ENCODE measurements at regions not wholly inside any gene's neighbourhood (a gene's known extent, or its start where the extent isn't known, plus 50 kb on each side); places are given as distances from the start of the nearest gene placed in this dataset.

DNA sequence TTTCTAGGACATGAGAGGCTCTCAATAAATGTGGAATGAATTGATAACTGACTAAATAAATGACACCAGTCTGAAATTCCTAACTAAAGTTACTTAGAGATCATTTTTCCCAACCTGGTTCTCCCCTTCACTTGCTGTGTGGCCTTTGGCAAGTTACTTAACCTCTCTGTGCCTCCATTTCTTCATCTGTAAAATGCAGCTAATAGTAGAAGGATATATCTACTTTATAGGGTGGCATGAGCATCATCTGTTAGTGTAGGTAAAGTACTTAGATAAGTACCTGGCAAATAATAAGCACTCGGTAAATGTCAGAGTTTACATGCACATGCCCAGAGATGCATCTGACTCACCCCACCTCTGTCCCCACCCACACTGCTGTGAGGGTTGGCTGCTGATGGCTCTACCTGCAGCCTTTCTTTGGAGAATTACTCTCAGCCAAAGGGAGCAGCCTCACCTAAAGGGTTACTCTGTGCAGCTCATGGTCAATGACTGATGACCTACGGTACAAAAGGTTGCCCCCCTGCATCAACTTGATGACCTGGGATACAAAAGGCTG lies 139.3 kb downstream of the CHIC2 start:
- intact Hi-C loops (cut with micrococcal nuclease) = no loop called here
- H3K4me3 ChIP-seq = no peak overlapping the region
- no peaks in the 10 kb centered on the region for H3K36me3 ChIP-seq
- TF ChIP-seq, protein P1, sequence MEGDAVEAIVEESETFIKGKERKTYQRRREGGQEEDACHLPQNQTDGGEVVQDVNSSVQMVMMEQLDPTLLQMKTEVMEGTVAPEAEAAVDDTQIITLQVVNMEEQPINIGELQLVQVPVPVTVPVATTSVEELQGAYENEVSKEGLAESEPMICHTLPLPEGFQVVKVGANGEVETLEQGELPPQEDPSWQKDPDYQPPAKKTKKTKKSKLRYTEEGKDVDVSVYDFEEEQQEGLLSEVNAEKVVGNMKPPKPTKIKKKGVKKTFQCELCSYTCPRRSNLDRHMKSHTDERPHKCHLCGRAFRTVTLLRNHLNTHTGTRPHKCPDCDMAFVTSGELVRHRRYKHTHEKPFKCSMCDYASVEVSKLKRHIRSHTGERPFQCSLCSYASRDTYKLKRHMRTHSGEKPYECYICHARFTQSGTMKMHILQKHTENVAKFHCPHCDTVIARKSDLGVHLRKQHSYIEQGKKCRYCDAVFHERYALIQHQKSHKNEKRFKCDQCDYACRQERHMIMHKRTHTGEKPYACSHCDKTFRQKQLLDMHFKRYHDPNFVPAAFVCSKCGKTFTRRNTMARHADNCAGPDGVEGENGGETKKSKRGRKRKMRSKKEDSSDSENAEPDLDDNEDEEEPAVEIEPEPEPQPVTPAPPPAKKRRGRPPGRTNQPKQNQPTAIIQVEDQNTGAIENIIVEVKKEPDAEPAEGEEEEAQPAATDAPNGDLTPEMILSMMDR (IDR thresholded peaks at IDR 0.05; ENCODE audit: borderline replicate concordance) = no peak
- no peaks in the 10 kb centered on the region for H3K9me3 ChIP-seq (replicated peaks)
- peaks cover 5% of the 10 kb centered on the region for H3K4me1 ChIP-seq
- H3K27me3 ChIP-seq (ENCODE audit: low read depth) = peaks cover 27% of the 10 kb centered on the region
- H3K27ac ChIP-seq (replicated peaks) = no peak overlapping the region
- no peak for DNase-seq

- Histone ChIP-seq H3K27me3 (ENCODE audit: low read depth) (peaks cover 33% of the 10 kb centered on the region), H3K4me1 (no peaks in the 10 kb centered on the region), H3K9me3 (replicated peaks) (no peaks in the 10 kb centered on the region), H3K27ac (replicated peaks) (no peak overlapping the region), H3K36me3 (no peaks in the 10 kb centered on the region), H3K4me3 (no peak overlapping the region)
- DNase-seq = no peak
- intact Hi-C loops (cut with micrococcal nuclease) = no loop called here
- TF ChIP-seq, protein P1 (IDR thresholded peaks at IDR 0.05; ENCODE audit: borderline replicate concordance) = no peak
These were observed 139.9 kb downstream of the CHIC2 start for GRCh38 chr4:53924333-53925049.

GRCh38 chr4:53923921-53924320 lies 140.5 kb downstream of the CHIC2 start:
- no peak for DNase-seq
- Histone ChIP-seq H3K36me3 (no peaks in the 10 kb centered on the region), H3K27ac (replicated peaks) (no peak overlapping the region), H3K4me1 (no peaks in the 10 kb centered on the region), H3K27me3 (ENCODE audit: low read depth) (peaks cover 39% of the 10 kb centered on the region), H3K4me3 (no peak overlapping the region), H3K9me3 (replicated peaks) (no peaks in the 10 kb centered on the region)
- intact Hi-C loops (cut with micrococcal nuclease) = no loop called here
- TF ChIP-seq, protein P1 (IDR thresholded peaks at IDR 0.05; ENCODE audit: borderline replicate concordance) = no peak

GRCh38 chr4:53921856-53922255 lies 142.5 kb downstream of the CHIC2 start:
- intact Hi-C loops (cut with micrococcal nuclease) = no loop called here

DNA sequence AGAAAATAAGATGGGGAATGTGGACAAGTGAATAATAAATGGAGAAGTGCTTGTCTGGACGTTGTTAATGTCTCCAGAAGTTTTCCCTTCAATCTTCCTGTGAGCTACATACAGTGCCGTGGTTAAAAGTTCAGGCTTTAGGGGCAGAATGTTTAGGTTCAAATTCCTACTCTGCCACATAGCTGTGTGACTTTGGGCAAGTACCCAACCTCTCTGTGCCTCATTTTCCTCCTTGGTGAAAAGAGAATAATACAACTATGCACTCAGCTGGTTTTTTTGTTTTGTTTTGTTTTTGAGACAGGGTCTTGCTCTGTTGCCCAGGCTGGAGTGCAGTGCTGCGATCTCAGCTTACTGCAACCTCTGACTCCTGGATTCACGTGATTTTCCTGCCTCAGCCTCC lies 143.5 kb downstream of the CHIC2 start:
- no peak for DNase-seq
- intact Hi-C loops (cut with micrococcal nuclease) = no loop called here
- H3K27me3 ChIP-seq (ENCODE audit: low read depth) = peaks cover 49% of the 10 kb centered on the region

More at GRCh38 chr4:53921856-53922255, 142.5 kb downstream of the CHIC2 start:
- no peak for DNase-seq
- Histone ChIP-seq H3K36me3 (no peaks in the 10 kb centered on the region), H3K4me1 (no peaks in the 10 kb centered on the region), H3K27ac (replicated peaks) (no peak overlapping the region), H3K9me3 (replicated peaks) (no peaks in the 10 kb centered on the region), H3K4me3 (no peak overlapping the region), H3K27me3 (ENCODE audit: low read depth) (peaks cover 43% of the 10 kb centered on the region)
- TF ChIP-seq, protein P1 (IDR thresholded peaks at IDR 0.05; ENCODE audit: borderline replicate concordance) = no peak

More for the DNA sequence above, 143.5 kb downstream of the CHIC2 start:
- Histone ChIP-seq H3K4me1 (no peaks in the 10 kb centered on the region), H3K9me3 (replicated peaks) (no peaks in the 10 kb centered on the region), H3K4me3 (no peak overlapping the region), H3K36me3 (no peaks in the 10 kb centered on the region), H3K27ac (replicated peaks) (no peak overlapping the region)
- TF ChIP-seq, protein P1 (IDR thresholded peaks at IDR 0.05; ENCODE audit: borderline replicate concordance) = no peak
